LNCaP clone FGC (cell line): ENCODE measurements at regions not wholly inside any gene's neighbourhood (a gene's known extent, or its start where the extent isn't known, plus 50 kb on each side); places are given as distances from the start of the nearest gene placed in this dataset.

Experiments used
- DNase-seq: peaks from one replicate; pipeline ENCODE4 v3.0.0-alpha.2; 2011; ENCODE audit warnings: low read depth
- H3K4me3 ChIP-seq: 2 replicates; pipeline ENCODE4 v1.5.1; 2011; ENCODE audit warnings: mild to moderate bottlenecking, low read depth, low read length, control low read depth
- CTCF ChIP-seq: IDR thresholded peaks from 2 replicates; pipeline ENCODE4 v1.5.1; 2012; ENCODE audit warnings: mild to moderate bottlenecking; ENCODE audit not compliant: control insufficient read depth, insufficient read depth; ENCODE audit errors: extremely low read depth

GRCh38 chr5:93145767-93146166 lies 435.3 kb downstream of the NR2F1-AS1 start:
- no peak overlapping the region for H3K4me3 ChIP-seq
- no peak for TF ChIP-seq CTCF
- DNase-seq, result no peak

GRCh38 chr5:93145019-93145418 lies 436.0 kb downstream of the NR2F1-AS1 start:
- no peak for DNase-seq
- TF ChIP-seq CTCF, result no peak
- no peak overlapping the region for H3K4me3 ChIP-seq

GRCh38 chr5:93141969-93142368 lies 439.1 kb downstream of the NR2F1-AS1 start:
- no peak overlapping the region for H3K4me3 ChIP-seq
- no peak for DNase-seq
- no peak for TF ChIP-seq CTCF

GRCh38 chr5:93130624-93131490 lies 450.2 kb downstream of the NR2F1-AS1 start:
- TF ChIP-seq CTCF, result no peak
- H3K4me3 ChIP-seq, result no peak overlapping the region

GRCh38 chr5:93126634-93127033 lies 454.4 kb downstream of the NR2F1-AS1 start:
- no peak for DNase-seq
- TF ChIP-seq CTCF, result no peak
- H3K4me3 ChIP-seq, result no peak overlapping the region

More at GRCh38 chr5:93130624-93131490, 450.2 kb downstream of the NR2F1-AS1 start:
- DNase-seq, result no peak

- H3K4me3 ChIP-seq, result no peak overlapping the region
- no peak for DNase-seq
- TF ChIP-seq CTCF, result no peak
Measured at GRCh38 chr5:93123127-93123526, 457.9 kb downstream of the NR2F1-AS1 start.

- no peak for DNase-seq
- no peak for TF ChIP-seq CTCF
- no peak overlapping the region for H3K4me3 ChIP-seq
Measured at GRCh38 chr5:93122446-93122845, 458.6 kb downstream of the NR2F1-AS1 start.
